PC-3 (cell line): ENCODE measurements at regions not wholly inside any gene's neighbourhood (a gene's known extent, or its start where the extent isn't known, plus 50 kb on each side); places are given as distances from the start of the nearest gene placed in this dataset.

Source experiments
- ATAC-seq: fragments of 200-7000 bp; cut with Tn5 transposase; 2 replicates; pipeline ENCODE4 v1.9.1; 2020; ENCODE audit warnings: mild to moderate bottlenecking, moderate library complexity
- BruUV-seq: library from RNA; stranded (reverse); fragments of 400-500 nt; replicated peaks from 2 replicates; lab custom pipeline; 2021; lab: Mats Ljungman, UMichigan
- CTCF ChIA-PET: fragments of 300-600 bp; sonication (Branson Sonifier 250); formaldehyde crosslinking; loops from one replicate; lab custom pipeline; 2022; ENCODE audit warnings: antibody characterized with exemption; lab: Charles Lee
- POLR2A ChIA-PET: fragments of 300-600 bp; sonication (Branson Sonifier 250); formaldehyde crosslinking; loops from one replicate; lab custom pipeline; 2022; ENCODE audit warnings: antibody characterized with exemption; ENCODE audit not compliant: unreplicated experiment; lab: Charles Lee
- DNase-seq: peaks from one replicate; pipeline ENCODE4 v3.0.0-alpha.2; 2015
- H2AFZ ChIP-seq: fragments of 300-600 bp; sonication (generic); 2 replicates; pipeline ENCODE4 v1.6.0; 2016; ENCODE audit warnings: antibody characterized with exemption, low read length
- H3F3A ChIP-seq: fragments of 300-600 bp; sonication (generic); one replicate; pipeline ENCODE4 v1.6.0; 2017; ENCODE audit warnings: antibody characterized with exemption, low read length, control low read depth, mild to moderate bottlenecking; ENCODE audit not compliant: unreplicated experiment
- H3K27ac ChIP-seq: fragments of 300-600 bp; sonication (generic); 2 replicates; pipeline ENCODE4 v1.5.1; 2016; ENCODE audit warnings: mild to moderate bottlenecking, low read length
- H3K27me3 ChIP-seq: fragments of 300-600 bp; sonication (generic); 2 replicates; pipeline ENCODE4 v1.6.1; 2016; ENCODE audit warnings: low read length, mixed read lengths
- H3K36me3 ChIP-seq: fragments of 300-600 bp; sonication (generic); 2 replicates; pipeline ENCODE4 v1.6.1; 2016; ENCODE audit warnings: low read depth, mixed run types, low read length, mixed read lengths
- H3K4me1 ChIP-seq: fragments of 300-600 bp; sonication (generic); 2 replicates; pipeline ENCODE4 v1.5.1; 2016; ENCODE audit warnings: low read length; ENCODE audit not compliant: insufficient read depth
- H3K4me2 ChIP-seq: fragments of 300-600 bp; sonication (generic); 2 replicates; pipeline ENCODE4 v1.6.0; 2016; ENCODE audit warnings: low read length
- H3K4me3 ChIP-seq: fragments of 300-600 bp; sonication (generic); 2 replicates; pipeline ENCODE4 v1.5.1; 2016; ENCODE audit warnings: mild to moderate bottlenecking, low read length, mixed read lengths
- H3K79me2 ChIP-seq: fragments of 300-600 bp; sonication (generic); 2 replicates; pipeline ENCODE4 v1.6.1; 2017; ENCODE audit warnings: low read length, mixed read lengths
- H3K9ac ChIP-seq: fragments of 300-600 bp; sonication (generic); 2 replicates; pipeline ENCODE4 v1.6.0; 2016; ENCODE audit warnings: mild to moderate bottlenecking, low read length
- H3K9me2 ChIP-seq: fragments of 300-600 bp; sonication (generic); replicated peaks from 2 replicates; pipeline ENCODE4 v1.6.1; 2016; ENCODE audit warnings: mixed run types, low read length, mixed read lengths
- H3K9me3 ChIP-seq: fragments of 300-600 bp; sonication (generic); 2 replicates; pipeline ENCODE4 v1.6.1; 2016; ENCODE audit warnings: low read length, mixed read lengths
- H4K20me1 ChIP-seq: fragments of 300-600 bp; sonication (generic); 2 replicates; pipeline ENCODE4 v1.6.1; 2016; ENCODE audit warnings: low read length, mixed read lengths
- CTCF ChIP-seq: fragments of 300-600 bp; sonication (generic); conservative IDR thresholded peaks from 2 replicates; pipeline ENCODE4 v1.5.1; 2017; ENCODE audit warnings: antibody characterized with exemption, low read depth, mild to moderate bottlenecking, low read length
- EZH2 ChIP-seq: fragments of 300-600 bp; sonication (generic); IDR thresholded peaks from one replicate; pipeline ENCODE4 v1.6.1; 2017; ENCODE audit warnings: antibody characterized with exemption, mild to moderate bottlenecking, low read length; ENCODE audit not compliant: unreplicated experiment
- EZH2phosphoT487 ChIP-seq: fragments of 300-600 bp; sonication (generic); IDR thresholded peaks from 2 replicates; pipeline ENCODE4 v1.6.1; 2018; ENCODE audit warnings: mild to moderate bottlenecking, antibody characterized with exemption, low read length, borderline replicate concordance
- intact Hi-C: fragments of 100-400 bp; cut with micrococcal nuclease; formaldehyde crosslinking; loops from 2 replicates; pipeline ENCODE4 v1.9.0; 2023

GRCh38 chr3:3461317-3461716, 281.8 kb upstream of the CRBN start:
- Histone ChIP-seq H3K9me2 (no peaks in the 10 kb centered on the region), H3K27ac (no peak overlapping the region), H3K79me2 (no peaks in the 10 kb centered on the region), H4K20me1 (no peaks in the 10 kb centered on the region), H3F3A (no peaks in the 10 kb centered on the region), H2AFZ (no peak overlapping the region), H3K4me1 (no peaks in the 10 kb centered on the region), H3K4me3 (no peak overlapping the region), H3K36me3 (no peaks in the 10 kb centered on the region), H3K4me2 (no peak overlapping the region), H3K9me3 (peaks cover 23% of the 10 kb centered on the region), H3K9ac (no peak overlapping the region), H3K27me3 (no peaks in the 10 kb centered on the region)
- CTCF ChIA-PET: no interaction called here
- DNase-seq (no peak), ATAC-seq (no peak)
- POLR2A ChIA-PET: no interaction called here
- intact Hi-C loops: no loop called here
- BruUV-seq: no TSS peak
- TF ChIP-seq EZH2phosphoT487: no peak
- no peak for TF ChIP-seq CTCF
- no peak for TF ChIP-seq EZH2

GRCh38 chr3:3448468-3448867, 269.0 kb upstream of the CRBN start:
- Histone ChIP-seq H3K4me3 (no peak overlapping the region), H3K9ac (no peak overlapping the region), H3K4me2 (no peak overlapping the region), H3K27ac (no peak overlapping the region), H4K20me1 (no peaks in the 10 kb centered on the region), H3K4me1 (no peaks in the 10 kb centered on the region), H3K79me2 (no peaks in the 10 kb centered on the region), H3K9me2 (no peaks in the 10 kb centered on the region), H3K36me3 (no peaks in the 10 kb centered on the region), H3K27me3 (no peaks in the 10 kb centered on the region), H3K9me3 (peaks cover 44% of the 10 kb centered on the region), H2AFZ (no peak overlapping the region), H3F3A (no peaks in the 10 kb centered on the region)
- TF ChIP-seq EZH2 (no peak), EZH2phosphoT487 (no peak), CTCF (no peak)
- ChIA-PET POLR2A (no interaction called here), CTCF (no interaction called here)
- no TSS peak for BruUV-seq
- DNase-seq (no peak), ATAC-seq (no peak)
- intact Hi-C loops: no loop called here

GRCh38 chr3:3447641-3448040, 268.1 kb upstream of the CRBN start:
- ATAC-seq (no peak), DNase-seq (no peak)
- H3F3A ChIP-seq: no peaks in the 10 kb centered on the region
- H3K27ac ChIP-seq: no peak overlapping the region
- H3K9me2 ChIP-seq: no peaks in the 10 kb centered on the region
- no peaks in the 10 kb centered on the region for H4K20me1 ChIP-seq
- H3K9ac ChIP-seq: no peak overlapping the region
- no TSS peak for BruUV-seq
- no peaks in the 10 kb centered on the region for H3K79me2 ChIP-seq
- no peaks in the 10 kb centered on the region for H3K27me3 ChIP-seq
- intact Hi-C loops: no loop called here
- TF ChIP-seq EZH2 (no peak), EZH2phosphoT487 (no peak), CTCF (no peak)
- ChIA-PET POLR2A (no interaction called here), CTCF (no interaction called here)
- no peak overlapping the region for H3K4me2 ChIP-seq
- no peaks in the 10 kb centered on the region for H3K36me3 ChIP-seq
- peaks cover 47% of the 10 kb centered on the region for H3K9me3 ChIP-seq
- H2AFZ ChIP-seq: no peak overlapping the region
- H3K4me1 ChIP-seq: no peaks in the 10 kb centered on the region
- H3K4me3 ChIP-seq: no peak overlapping the region
